ENCODE measurements at regions not wholly inside any gene's neighbourhood (a gene's known extent, or its start where the extent isn't known, plus 50 kb on each side); places are given as distances from the start of the nearest gene placed in this dataset.

DNA sequence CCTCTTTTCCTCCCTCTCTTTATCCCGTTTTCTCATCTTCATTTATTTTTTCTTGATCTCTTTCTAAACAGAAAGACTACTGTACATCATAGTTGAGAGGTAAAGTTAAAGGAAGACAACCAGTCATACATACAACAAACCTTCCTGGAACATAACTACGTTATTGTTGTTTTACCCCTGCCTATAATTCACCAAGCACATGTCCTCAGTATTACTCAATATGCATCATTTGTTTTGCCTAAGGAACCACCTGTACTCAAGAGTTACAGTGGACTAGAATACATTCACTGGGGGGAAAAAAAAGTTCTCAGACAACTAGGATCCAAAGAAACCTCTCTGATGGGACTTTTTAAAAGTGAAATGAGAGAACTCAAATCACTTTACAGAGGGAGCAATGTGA, 344.7 kb upstream of the RBMS3 start:
- DNase-seq (ENCODE audit: low read depth in 4 of 4, low spot score in 2 of 4) = no peak

DNA sequence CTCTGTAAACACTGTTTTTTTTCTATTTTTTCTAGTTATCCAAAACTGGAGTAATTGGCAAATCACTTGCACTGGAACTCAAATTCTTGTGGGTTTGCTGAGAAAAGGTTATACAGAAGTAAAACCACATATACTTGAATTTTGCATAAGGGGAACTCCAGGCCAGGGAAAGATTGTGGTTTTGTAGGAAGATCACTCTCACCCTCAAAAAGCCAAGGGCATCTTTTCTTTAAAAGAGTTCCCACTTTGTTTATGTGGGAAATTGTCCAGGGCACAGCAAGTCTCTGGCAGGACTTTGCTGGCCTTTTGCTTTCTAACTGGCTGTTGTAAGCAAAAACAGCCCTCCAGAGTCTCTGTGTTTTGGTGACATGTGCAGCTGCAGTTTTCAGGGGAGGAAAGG, 340.3 kb upstream of the RBMS3 start:
- no peak for DNase-seq (ENCODE audit: low read depth in 4 of 4, low spot score in 2 of 4)

DNA sequence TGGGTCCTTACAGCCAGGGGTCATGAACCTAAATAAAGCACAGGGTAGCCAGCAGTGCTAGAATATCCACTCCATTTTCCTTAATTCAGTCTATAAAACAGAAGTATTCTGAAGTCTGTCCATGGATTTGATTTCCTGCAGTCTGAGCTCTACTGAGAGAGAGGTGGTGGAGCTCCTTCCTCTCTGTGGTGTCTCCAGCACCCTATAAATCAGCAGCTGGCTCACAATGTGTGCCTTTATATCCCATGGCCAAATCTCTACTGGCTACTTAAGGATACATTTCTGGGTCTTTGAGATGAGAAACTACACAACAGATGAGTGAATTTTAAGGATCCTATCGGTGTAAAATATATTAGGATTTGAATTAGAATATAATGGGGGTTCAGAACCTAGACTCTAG, 339.9 kb upstream of the RBMS3 start:
- no peak for DNase-seq (ENCODE audit: low read depth in 4 of 4, low spot score in 2 of 4)

DNA sequence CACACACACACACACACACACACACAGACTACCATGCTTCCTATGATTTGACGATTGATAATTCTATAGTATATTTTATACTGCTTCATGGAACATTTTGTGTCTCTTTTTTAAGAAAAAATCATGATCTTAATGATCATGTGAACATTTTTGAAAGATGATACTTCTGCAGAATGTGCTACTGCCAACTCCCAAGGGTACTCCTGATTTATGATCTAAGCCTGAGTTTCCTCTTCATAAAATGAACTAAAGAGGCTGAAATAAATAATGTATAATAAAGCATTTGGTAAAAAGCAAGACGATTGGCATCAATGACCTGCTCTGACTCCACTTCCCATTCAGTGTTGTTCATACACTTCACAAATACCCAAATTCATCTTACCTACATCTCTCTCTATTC, 333.8 kb upstream of the RBMS3 start:
- no peak for DNase-seq (ENCODE audit: low read depth in 4 of 4, low spot score in 2 of 4)

DNA sequence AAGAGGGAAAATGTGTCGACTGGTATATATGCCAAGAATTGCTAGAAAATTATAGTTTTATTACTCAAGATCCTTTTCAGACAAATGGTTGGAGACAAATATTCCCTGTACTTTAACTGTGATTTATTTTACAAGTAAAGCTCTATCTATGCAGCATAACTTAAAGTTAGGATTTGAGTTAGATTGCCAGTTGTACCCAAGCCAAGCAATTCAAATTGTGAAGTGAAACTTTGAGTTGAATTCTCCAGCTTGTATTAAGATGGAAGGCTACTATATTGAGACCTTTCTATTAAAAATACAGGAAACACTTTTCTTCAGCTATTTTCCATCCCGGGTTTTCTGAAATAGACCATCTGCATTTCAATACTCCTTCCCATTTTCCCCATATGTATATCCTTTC, 333.1 kb upstream of the RBMS3 start:
- DNase-seq (ENCODE audit: low read depth in 4 of 4, low spot score in 2 of 4) = no peak

DNA sequence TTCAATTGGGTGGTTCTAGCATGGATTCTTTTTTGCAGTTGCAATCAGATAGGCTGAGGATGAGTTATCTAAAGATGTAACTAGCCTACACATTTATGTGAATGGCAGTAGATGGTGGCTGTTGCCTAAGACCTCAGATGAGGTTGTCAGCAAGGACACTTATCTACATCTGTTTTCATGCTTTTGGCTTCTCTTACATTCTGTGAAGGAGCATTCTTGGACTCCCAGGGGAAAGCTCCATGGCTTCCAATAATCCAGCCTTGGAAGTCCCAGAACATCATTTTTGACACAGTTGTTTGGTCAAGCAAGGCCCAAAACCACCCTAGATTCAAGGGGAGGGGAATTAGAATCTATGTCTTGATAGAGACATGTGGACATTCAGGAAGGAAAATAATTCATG, 332.2 kb upstream of the RBMS3 start:
- no peak for DNase-seq (ENCODE audit: low read depth in 4 of 4, low spot score in 2 of 4)

DNA sequence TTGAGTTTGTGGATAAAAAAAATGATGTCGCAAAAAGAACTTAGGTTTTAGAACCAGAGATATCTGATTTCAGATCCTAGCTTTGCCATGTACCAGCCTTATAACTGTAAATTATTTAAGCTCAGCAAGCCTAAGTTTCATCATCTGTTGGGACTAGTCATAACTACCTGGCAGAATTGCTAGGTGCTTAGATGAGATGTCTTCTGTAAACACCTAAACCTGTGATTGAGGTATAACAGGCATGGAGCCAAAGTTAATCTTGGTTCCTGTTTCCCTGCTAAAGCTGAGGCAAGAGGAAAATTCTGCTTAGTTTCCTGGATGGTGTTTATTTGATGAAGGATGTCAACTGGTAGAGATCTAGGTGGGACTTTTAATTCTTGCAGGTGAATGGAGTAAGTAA, 331.3 kb upstream of the RBMS3 start:
- no peak for DNase-seq (ENCODE audit: low read depth in 4 of 4, low spot score in 2 of 4)

DNA sequence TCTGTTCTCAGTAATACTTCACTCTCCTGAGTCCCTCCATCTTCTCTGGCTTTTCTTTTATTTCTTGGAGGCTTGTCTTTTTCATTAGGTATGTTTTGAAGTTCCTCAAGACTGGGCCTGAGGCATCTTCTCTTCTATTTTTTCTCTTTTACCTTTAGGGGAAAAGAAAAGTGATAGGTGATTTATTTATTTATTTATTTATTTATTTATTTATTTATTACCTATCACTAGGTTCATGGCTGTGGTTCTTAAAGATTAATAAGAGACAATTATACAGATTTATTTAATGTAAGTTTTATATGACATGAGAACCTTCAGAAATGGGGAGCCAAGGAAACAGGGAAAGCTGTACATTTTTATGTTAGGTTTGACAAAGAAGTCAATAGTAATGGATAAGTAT, 330.3 kb upstream of the RBMS3 start:
- DNase-seq (ENCODE audit: low read depth in 4 of 4, low spot score in 2 of 4) = no peak

DNA sequence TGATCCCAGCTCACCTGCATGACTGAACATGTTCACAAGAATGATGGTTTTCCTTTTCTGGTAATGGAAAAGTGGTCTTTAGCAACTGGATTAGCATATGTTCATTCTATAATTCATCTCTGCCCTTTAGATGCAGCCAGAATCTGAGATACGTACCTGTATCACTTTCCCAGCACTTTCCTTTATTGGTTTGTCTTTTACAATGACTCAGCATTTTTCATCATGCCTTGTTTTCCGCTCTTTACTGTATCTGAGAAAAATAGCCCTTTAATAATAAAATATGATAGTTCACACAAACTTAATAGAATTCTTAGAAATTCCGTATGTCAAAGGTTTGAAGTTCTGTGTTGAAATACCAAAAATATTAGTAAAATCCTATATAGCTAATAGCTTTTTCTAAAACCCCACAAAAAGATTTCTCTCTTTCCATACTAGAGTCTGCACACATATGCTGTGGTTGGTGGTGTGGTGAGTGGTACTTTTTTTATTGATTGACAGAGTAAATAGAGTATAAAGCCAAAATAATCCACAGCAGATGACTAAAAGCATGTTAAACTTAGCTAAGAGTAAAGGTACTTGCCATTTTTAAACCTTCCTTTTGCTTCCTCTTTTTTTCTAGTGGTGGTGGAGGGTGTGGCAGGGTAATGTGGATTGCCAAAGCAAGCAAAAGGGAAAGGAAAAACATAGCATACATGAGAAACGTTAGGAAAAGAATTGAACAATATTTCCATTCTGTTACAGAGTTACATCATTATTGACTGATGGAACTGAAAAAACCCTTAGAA, 328.9 kb upstream of the RBMS3 start:
- DNase-seq (ENCODE audit: low read depth in 4 of 4, low spot score in 2 of 4) = no peak

DNA sequence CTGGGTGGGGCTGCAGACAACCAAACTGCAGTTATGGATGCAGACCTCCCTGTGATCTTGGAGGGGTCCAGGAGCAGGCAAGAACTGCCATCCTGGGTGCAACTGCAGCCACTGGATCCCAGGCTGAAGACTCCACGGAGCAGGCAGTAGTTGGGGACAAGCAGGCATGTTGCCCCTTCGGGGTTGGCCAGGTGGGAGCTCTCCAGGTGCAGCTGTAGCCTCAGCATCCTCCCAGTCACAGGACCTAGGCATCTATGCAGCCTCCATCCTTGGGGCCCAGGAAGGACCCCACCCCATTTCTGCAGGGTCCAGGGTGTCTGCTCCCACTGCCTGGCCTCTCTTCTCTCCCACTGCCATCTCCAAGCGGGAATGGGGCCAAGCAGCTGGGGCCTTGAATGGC, 322.2 kb upstream of the RBMS3 start:
- no peak for DNase-seq (ENCODE audit: low read depth in 4 of 4, low spot score in 2 of 4)

DNA sequence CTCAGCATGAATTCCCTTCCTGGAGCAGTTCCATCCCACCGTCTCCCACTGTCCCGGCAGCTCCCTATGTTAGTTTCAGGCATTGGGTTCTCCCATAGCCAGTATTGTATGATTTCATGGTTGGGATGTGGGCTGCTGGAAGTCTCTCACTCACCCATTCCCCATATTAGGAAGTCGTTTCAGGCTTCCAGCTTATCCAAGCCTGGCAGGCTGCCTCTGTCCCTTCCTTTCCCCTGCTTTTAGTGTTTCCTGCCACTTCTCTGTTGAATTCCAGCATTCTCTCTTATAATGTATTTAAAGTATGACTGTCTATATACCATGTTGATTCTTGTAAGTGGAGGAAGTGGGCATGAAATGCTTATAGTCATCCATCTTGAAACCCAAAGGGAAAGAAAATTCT, 309.7 kb upstream of the RBMS3 start:
- no peak for DNase-seq (ENCODE audit: low read depth in 4 of 4, low spot score in 2 of 4)

DNA sequence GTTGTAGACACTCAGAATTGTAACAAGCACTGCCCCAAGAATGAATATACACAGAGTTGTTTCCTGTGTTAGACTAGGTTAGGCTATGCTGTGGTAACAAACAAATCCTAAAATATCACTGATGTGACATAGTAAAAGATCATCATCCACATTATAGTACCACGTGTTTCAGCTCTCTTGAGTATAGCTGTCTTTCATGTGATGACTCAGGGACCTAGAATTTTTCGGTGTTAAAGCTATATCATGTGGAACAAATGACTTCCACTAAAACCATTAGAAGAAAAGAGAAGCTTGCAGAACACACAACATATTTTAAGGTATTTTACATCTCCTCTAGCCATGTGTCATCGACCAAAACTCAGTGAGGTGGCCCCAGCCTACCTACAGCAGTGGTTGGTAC, 307.9 kb upstream of the RBMS3 start:
- no peak for DNase-seq (ENCODE audit: low read depth in 4 of 4, low spot score in 2 of 4)

DNA sequence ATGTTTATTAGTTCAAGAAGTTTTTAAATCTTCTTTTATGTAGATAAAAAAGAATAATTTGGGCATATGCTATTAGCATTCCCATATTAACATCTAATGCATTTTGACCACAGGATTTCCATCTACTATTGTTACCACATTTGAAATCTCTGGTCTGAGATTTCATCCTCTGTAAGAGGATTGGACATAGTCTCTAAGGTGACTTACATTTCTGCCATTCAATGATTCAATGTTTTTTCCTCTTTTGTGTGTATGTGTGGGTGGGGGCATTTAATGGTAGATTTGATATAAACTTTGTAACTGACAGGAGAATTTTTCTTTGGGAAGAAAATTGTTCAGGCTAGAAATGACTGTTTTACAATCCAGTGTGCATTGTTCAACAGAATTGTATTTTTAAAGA, 307.3 kb upstream of the RBMS3 start:
- DNase-seq (ENCODE audit: low read depth in 4 of 4, low spot score in 2 of 4) = no peak

DNA sequence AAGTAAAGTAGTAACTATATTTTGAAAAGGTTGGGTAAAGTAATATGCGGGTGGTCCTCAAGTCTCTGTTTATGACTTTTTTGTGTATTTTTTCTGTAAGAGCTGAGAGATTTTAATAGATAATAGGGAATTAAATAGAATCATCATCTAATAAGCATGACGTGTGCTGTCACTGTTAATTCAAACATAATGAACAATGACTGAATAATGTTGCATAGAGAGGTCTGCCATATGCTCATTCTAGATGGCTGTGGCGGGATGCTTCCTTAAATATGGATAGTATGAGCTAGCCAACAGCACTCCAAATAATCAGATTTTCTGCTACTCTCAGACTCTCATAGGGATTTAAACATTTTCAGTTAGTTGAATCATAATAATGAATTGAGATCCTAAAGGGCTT, 302.8 kb upstream of the RBMS3 start:
- DNase-seq (ENCODE audit: low read depth in 4 of 4, low spot score in 2 of 4) = no peak

DNA sequence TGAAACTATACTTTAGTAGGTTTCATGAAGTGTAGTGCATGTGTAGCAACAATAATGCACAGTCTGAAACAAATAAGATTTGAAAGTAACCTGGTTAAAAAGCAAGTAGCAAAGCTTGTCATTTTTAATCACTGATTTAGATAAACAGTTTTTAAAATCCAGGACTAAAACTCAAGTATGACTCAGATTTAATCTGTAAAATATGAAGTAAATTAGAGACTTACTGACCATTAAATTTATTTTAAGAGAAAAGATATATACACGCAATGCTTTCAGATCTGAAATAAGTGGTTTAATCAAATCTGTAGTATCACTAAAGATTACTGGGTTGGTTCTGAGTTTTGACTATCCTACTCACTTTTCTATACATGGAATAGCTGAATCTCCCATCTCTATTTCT, 300.7 kb upstream of the RBMS3 start:
- DNase-seq (ENCODE audit: low read depth in 4 of 4, low spot score in 2 of 4) = no peak

DNA sequence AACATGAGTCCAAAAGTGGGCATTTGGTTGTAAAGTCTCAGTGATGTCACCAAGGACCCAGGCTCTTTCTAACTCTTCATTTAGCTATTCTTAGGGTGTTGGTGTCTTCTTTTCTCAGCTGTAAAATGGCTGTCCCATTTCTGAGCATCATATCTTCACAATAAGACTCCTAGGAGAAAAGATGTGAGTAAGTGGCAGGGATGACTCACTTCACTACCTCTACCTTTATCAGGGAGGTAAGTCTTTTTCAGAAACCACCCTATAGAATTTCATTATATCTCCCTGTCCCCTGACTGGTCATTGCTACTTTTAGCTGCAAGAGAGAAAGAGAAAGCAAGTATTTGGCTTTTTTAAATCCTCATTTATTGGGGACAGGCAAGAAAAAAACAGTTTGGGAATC, 300.2 kb upstream of the RBMS3 start:
- DNase-seq (ENCODE audit: low read depth in 4 of 4, low spot score in 2 of 4) = no peak

DNA sequence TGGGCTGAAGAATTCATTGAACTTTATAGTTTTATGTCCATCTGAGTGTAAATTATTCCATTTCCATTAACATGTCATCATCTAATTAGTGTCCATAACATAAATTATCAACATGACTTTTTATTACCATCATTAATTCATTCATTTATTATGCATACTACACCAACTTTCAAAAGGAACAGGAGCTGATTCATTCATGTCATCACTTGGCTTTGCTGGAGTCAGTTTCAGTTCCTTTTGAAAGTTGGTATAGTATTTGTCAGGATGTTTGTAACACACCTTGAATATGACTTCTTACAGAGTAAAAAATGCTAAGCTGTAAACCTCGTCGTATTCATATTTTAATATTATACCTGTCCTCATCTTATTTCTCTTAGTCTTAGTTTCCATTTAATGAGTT, 298.0 kb upstream of the RBMS3 start:
- DNase-seq (ENCODE audit: low read depth in 4 of 4, low spot score in 2 of 4) = no peak

DNA sequence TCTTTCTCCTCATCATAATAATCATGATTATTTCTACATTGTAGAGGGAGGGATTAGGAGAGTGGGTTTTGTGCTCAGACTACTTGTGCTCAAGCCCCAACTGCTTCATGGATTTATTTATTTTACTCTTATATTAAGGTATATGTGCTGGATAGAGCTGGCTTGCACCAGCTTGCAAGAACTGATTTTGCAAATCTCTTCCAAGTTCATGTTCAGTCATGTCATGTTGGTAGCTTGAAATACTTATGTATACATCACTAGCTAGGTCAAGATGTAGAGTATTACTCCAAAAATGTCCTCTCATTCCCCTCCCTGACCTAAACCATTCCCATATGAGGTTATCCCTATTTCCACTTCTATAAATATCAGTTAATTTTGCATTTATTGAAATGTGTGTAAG, 293.9 kb upstream of the RBMS3 start:
- DNase-seq (ENCODE audit: low read depth in 4 of 4, low spot score in 2 of 4) = no peak

DNA sequence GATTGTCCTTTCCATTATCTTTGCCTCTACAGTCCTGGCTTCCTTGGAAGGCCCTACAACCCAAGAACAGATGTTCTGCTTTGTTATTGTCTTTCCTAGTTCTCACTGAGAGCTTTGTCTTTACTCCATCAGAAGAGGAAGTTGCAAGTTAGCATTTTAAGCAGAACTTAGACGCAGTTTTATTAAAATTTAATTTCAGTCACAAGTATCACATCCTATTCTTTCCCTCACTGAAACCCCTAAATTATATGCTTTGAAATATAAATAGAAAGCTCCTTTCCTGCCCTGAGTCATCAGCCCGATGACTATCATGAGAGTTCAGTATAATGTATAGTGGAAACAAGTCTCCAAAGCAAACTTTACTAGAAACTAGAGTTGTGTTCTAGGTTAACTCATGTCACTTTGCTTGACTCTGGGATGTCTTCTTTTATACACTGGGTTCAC, 291.2 kb upstream of the RBMS3 start:
- no peak for DNase-seq (ENCODE audit: low read depth in 4 of 4, low spot score in 2 of 4)

DNA sequence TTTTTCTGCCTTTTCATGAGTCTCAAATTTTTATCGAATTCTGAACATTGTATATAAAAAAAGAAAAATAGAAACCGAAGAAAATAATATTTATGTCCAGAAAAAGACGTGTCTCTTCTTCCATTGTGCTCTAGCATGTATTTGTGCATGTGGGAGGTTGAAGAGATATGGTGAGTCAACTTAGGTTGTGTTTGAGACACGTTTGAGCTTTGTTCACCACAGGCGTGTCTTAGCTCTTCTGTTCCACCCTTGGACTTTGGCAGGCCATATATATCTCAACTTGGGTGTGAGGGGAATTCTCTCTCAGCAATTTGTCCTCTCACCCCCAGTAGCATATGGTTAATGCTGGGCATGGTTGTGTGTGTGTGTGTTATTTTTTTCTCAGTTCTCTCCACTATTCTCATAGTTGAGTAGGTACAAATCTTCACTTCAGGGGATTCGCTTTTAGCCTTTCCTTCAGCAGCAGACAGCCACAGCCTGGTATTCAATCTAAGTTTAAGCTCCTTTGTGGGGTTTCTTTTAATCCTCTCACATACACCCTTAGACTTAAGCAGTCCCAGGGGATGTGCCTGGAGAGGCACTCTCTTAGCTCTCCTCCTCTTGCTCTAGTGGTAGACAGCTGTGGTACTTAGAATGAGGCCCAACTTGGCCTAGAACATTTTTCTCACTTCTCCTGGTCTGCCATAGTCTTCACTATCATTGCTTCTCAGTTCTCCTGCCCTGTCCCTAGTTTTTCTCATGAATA, 286.5 kb upstream of the RBMS3 start:
- DNase-seq (ENCODE audit: low read depth in 4 of 4, low spot score in 2 of 4) = no peak

DNA sequence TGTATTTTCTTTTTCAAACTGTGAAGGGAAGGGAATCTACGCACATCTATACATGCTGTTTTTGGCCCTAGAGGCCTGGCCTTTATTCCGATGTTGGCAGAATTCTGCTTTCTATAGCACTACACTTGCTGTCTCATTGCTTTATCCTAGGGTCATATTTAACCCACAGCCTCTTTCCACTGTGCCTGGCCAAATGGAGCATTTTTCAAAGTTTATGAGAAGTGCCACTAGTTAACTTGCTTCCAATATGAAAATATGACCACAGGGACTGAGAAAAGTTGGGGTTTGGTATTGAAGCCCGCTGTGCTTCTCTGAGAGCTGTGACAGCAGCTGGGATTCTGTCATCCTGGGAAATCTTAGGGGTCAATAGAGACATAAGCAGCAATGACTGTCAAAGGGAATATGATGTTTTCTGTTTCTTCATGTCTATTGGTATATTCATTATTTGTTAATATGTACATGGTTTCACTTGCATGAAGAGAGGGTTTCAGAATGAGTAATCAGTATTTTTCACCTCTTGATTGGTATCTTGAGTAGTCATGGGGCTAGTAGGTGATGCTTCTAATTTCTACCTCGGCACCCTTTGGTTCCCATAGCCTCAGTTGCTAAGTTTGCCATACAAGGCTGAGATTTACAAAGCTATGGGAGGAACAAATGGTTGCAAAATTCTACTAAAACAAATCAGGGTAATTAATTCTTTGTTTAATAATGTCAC, 275.8 kb upstream of the RBMS3 start:
- no peak for DNase-seq (ENCODE audit: low read depth in 4 of 4, low spot score in 2 of 4)

DNA sequence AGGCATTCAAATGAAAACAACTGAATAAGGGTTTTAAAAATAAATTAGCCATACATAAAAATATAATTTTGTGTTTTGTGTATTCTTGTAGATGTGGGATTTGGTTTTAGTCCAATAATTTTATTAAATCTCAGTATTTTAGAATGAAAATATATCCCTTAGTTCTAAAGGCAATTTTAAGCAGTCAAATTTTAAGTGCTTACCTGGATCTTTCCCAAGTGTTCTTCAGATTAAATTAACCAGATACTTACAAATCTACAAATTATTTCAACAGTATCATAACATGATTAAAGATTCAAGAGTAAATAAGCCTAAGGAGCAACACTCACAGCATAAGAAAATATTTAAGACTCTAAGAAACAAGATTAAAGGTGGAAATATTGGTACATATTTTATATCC, 275.0 kb upstream of the RBMS3 start:
- DNase-seq (ENCODE audit: low read depth in 4 of 4, low spot score in 2 of 4) = no peak
